HG03280 (cell line): ENCODE measurements at regions not wholly inside any gene's neighbourhood (a gene's known extent, or its start where the extent isn't known, plus 50 kb on each side); places are given as distances from the start of the nearest gene placed in this dataset.
"Not testable (repeated sequence)": the region's sequence is repeated elsewhere in the genome, so short reads cannot be mapped to it uniquely, and the experiment has no call there.

Experiments
- ATAC-seq: cut with Tn5 transposase; IDR thresholded peaks from one replicate; pipeline ENCODE4 v1.9.1; 2021; ENCODE audit warnings: mild to moderate bottlenecking, moderate library complexity; ENCODE audit not compliant: unreplicated experiment

GRCh38 chr9:82489201-82489821 is 500.7 kb downstream of the SPATA31D1 start:
- ATAC-seq = no peak

GRCh38 chr9:82490019-82490499 is 501.5 kb downstream of the SPATA31D1 start:
- ATAC-seq = no peak

GRCh38 chr9:82490821-82491220 is 502.2 kb downstream of the SPATA31D1 start:
- ATAC-seq = not testable (repeated sequence)

GRCh38 chr9:82491604-82492003 is 503.0 kb downstream of the SPATA31D1 start:
- no peak for ATAC-seq

- no peak for ATAC-seq
Observed at GRCh38 chr9:82492274-82492673, 503.7 kb downstream of the SPATA31D1 start.

GRCh38 chr9:82495884-82496777 is 507.6 kb downstream of the SPATA31D1 start:
- ATAC-seq = no peak

- no peak for ATAC-seq
Observed at GRCh38 chr9:82498541-82499317, 510.2 kb downstream of the SPATA31D1 start.

- no peak for ATAC-seq
Observed at GRCh38 chr9:82499337-82499736, 510.8 kb downstream of the SPATA31D1 start.

GRCh38 chr9:82504620-82505019 is 516.0 kb downstream of the SPATA31D1 start:
- ATAC-seq = no peak

- ATAC-seq = no peak
Observed at GRCh38 chr9:82511626-82512025, 523.1 kb downstream of the SPATA31D1 start.

- no peak for ATAC-seq
Observed at GRCh38 chr9:82512728-82513127, 524.2 kb downstream of the SPATA31D1 start.

GRCh38 chr9:82513242-82513751 is 524.7 kb downstream of the SPATA31D1 start:
- ATAC-seq = no peak

GRCh38 chr9:82513976-82514735 is 525.6 kb downstream of the SPATA31D1 start:
- ATAC-seq = no peak

- ATAC-seq = no peak
Observed at GRCh38 chr9:82518868-82519267, 530.3 kb downstream of the SPATA31D1 start.

- no peak for ATAC-seq
Observed at GRCh38 chr9:82519332-82519731, 530.8 kb downstream of the SPATA31D1 start.

GRCh38 chr9:82524407-82524806 is 535.8 kb downstream of the SPATA31D1 start:
- ATAC-seq = no peak

- no peak for ATAC-seq
Observed at GRCh38 chr9:82526577-82526976, 536.4 kb downstream of the RASEF start.

- no peak for ATAC-seq
Observed at GRCh38 chr9:82531795-82532194, 531.1 kb downstream of the RASEF start.

GRCh38 chr9:82532504-82533180 is 530.3 kb downstream of the RASEF start:
- ATAC-seq = no peak
